AG04450 (cell line): ENCODE measurements at regions not wholly inside any gene's neighbourhood (a gene's known extent, or its start where the extent isn't known, plus 50 kb on each side); places are given as distances from the start of the nearest gene placed in this dataset.

Experiments used
- CTCF ChIA-PET: fragments of 300-600, 350-600 bp; formaldehyde crosslinking; extraction: SDS; loops from one replicate; lab custom pipeline; 2022; ENCODE audit warnings: antibody characterized with exemption, inconsistent platforms; lab: Charles Lee
- POLR2A ChIA-PET: fragments of 350-600 bp; formaldehyde crosslinking; extraction: SDS; loops from one replicate; lab custom pipeline; 2021; ENCODE audit warnings: antibody characterized with exemption, inconsistent platforms; lab: Yijun Ruan, JAX
- DNase-seq: peaks from one replicate; pipeline ENCODE4 v3.0.0-alpha.2; 2011; ENCODE audit warnings: low read depth, low spot score
- H3K27ac ChIP-seq: one replicate; pipeline ENCODE4 v1.5.1; 2012; ENCODE audit warnings: low read depth, low read length, control low read depth
- H3K27me3 ChIP-seq: one replicate; pipeline ENCODE4 v1.6.0; 2012; ENCODE audit warnings: low read length; ENCODE audit not compliant: control insufficient read depth, insufficient read depth
- H3K4me3 ChIP-seq: 2 replicates; pipeline ENCODE4 v1.5.1; 2011; ENCODE audit warnings: mild to moderate bottlenecking, low read depth, low read length, control low read depth
- H3K9me3 ChIP-seq: 2 replicates; pipeline ENCODE4 v1.5.1; 2012; ENCODE audit warnings: low read length; ENCODE audit not compliant: control insufficient read depth, insufficient read depth
- TF ChIP-seq, protein P1 (sequence below): IDR thresholded peaks from 2 replicates; pipeline ENCODE4 v1.5.1; 2011; ENCODE audit warnings: low read depth, low read length, control low read depth, inconsistent platforms

- H3K9me3 ChIP-seq = peaks cover 18% of the 10 kb centered on the region
- CTCF ChIA-PET = no interaction called here
- TF ChIP-seq, protein P1, sequence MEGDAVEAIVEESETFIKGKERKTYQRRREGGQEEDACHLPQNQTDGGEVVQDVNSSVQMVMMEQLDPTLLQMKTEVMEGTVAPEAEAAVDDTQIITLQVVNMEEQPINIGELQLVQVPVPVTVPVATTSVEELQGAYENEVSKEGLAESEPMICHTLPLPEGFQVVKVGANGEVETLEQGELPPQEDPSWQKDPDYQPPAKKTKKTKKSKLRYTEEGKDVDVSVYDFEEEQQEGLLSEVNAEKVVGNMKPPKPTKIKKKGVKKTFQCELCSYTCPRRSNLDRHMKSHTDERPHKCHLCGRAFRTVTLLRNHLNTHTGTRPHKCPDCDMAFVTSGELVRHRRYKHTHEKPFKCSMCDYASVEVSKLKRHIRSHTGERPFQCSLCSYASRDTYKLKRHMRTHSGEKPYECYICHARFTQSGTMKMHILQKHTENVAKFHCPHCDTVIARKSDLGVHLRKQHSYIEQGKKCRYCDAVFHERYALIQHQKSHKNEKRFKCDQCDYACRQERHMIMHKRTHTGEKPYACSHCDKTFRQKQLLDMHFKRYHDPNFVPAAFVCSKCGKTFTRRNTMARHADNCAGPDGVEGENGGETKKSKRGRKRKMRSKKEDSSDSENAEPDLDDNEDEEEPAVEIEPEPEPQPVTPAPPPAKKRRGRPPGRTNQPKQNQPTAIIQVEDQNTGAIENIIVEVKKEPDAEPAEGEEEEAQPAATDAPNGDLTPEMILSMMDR = no peak
- no peak overlapping the region for H3K4me3 ChIP-seq
- H3K27ac ChIP-seq = no peak overlapping the region
- no peaks in the 10 kb centered on the region for H3K27me3 ChIP-seq
- POLR2A ChIA-PET = no interaction called here
- DNase-seq = no peak
These were observed 177.7 kb upstream of the SP8 start for GRCh38 chr7:20964281-20964918.

DNA sequence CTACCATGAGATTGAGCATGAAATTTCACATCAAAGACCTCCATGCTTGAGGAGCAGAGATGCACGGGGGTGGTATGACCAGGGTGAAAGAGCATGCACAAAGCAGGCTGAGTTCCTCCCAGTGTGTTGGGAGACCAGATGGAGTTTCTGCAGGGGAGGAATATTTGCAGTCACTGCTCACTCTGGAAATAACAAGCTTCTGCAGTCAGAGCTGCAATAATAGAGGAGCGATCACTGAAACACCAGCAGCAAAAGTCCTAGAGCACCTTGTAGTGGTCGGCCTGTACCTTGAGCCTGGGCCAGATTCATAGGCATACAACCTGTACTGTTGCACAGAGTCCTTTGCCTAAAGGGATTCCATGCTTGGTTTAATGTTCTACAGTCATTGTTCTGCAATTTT is 184.5 kb upstream of the SP8 start:
- TF ChIP-seq, protein P1 = no peak
- POLR2A ChIA-PET = no interaction called here
- no peak overlapping the region for H3K27ac ChIP-seq
- CTCF ChIA-PET = no interaction called here
- no peak for DNase-seq
- no peak overlapping the region for H3K4me3 ChIP-seq
- H3K9me3 ChIP-seq = peaks cover 13% of the 10 kb centered on the region
- H3K27me3 ChIP-seq = no peaks in the 10 kb centered on the region

- CTCF ChIA-PET = no interaction called here
- TF ChIP-seq, protein P1 = no peak
- POLR2A ChIA-PET = no interaction called here
- Histone ChIP-seq H3K27ac (no peak overlapping the region), H3K9me3 (peaks cover 5% of the 10 kb centered on the region), H3K27me3 (no peaks in the 10 kb centered on the region), H3K4me3 (no peak overlapping the region)
- DNase-seq = no peak
These were observed 193.5 kb upstream of the SP8 start for GRCh38 chr7:20980232-20980631.

- DNase-seq = no peak
- no peaks in the 10 kb centered on the region for H3K27me3 ChIP-seq
- POLR2A ChIA-PET = no interaction called here
- H3K4me3 ChIP-seq = no peak overlapping the region
- CTCF ChIA-PET = no interaction called here
- TF ChIP-seq, protein P1 = no peak
- peaks cover 5% of the 10 kb centered on the region for H3K9me3 ChIP-seq
- H3K27ac ChIP-seq = no peak overlapping the region
These were observed 194.1 kb upstream of the SP8 start for GRCh38 chr7:20980668-20981264.

DNA sequence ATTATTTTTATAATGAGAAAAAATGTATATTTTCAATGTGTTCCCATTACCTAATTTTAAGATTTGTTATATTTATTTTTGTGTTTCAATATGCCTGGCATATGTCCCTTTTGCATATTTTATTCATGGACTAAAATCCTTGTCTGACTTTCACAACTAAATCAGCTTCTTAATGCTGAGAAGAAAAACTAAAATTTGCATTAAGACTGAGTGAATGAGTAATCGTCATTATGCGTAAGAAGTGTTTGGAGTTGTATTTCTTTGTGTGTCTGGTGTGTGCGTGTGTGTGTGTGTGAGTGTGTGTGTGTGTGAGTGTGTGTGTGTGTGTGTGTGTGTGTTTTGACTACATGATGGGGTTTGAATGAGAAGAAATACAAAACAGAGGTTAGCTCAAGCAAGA is 201.7 kb upstream of the SP8 start:
- ChIA-PET POLR2A (no interaction called here), CTCF (no interaction called here)
- no peak for DNase-seq
- TF ChIP-seq, protein P1 = no peak
- H3K27ac ChIP-seq = no peak overlapping the region
- H3K9me3 ChIP-seq = peaks cover 15% of the 10 kb centered on the region
- no peaks in the 10 kb centered on the region for H3K27me3 ChIP-seq
- H3K4me3 ChIP-seq = no peak overlapping the region
